SK-N-SH treated with all-trans-retinoic acid at 6 μM for 48 hours (cell line): ENCODE measurements at regions not wholly inside any gene's neighbourhood (a gene's known extent, or its start where the extent isn't known, plus 50 kb on each side); places are given as distances from the start of the nearest gene placed in this dataset.

Source experiments
- ATAC-seq: fragments of 200-7000 bp; cut with Tn5 transposase; 3 replicates; pipeline ENCODE4 v1.9.1; 2020; ENCODE audit warnings: mild to moderate bottlenecking, moderate library complexity
- BACH2 ChIP-seq: fragments of 250-450 bp; sonication (Bioruptor Pico); IDR thresholded peaks from 2 replicates; pipeline ENCODE4 v1.9.0; 2021; ENCODE audit warnings: mild to moderate bottlenecking, borderline replicate concordance
- CREB5 ChIP-seq: fragments of 250-450 bp; sonication (Bioruptor Pico); IDR thresholded peaks from 2 replicates; pipeline ENCODE4 v1.5.1; 2020; ENCODE audit warnings: low read depth, mild to moderate bottlenecking, moderate library complexity
- CSDC2 ChIP-seq: fragments of 250-450 bp; sonication (Bioruptor Pico); IDR thresholded peaks from 2 replicates; pipeline ENCODE4 v1.5.0; 2020; ENCODE audit warnings: mild to moderate bottlenecking, moderate library complexity
- CSRNP3 ChIP-seq: fragments of 250-450 bp; sonication (Bioruptor Pico); IDR thresholded peaks from 2 replicates; pipeline ENCODE4 v1.5.1; 2021; ENCODE audit warnings: mild to moderate bottlenecking, moderate library complexity
- GLIS3 ChIP-seq: fragments of 250-450 bp; sonication (Bioruptor Pico); IDR thresholded peaks from 2 replicates; pipeline ENCODE4 v1.5.0; 2020; ENCODE audit warnings: mild to moderate bottlenecking, moderate library complexity
- ISL1 ChIP-seq: fragments of 250-450 bp; sonication (Bioruptor Pico); IDR thresholded peaks from 2 replicates; pipeline ENCODE4 v2.1.2; 2022; ENCODE audit warnings: mild to moderate bottlenecking, moderate library complexity
- OSR1 ChIP-seq: fragments of 250-450 bp; sonication (Bioruptor Pico); IDR thresholded peaks from 2 replicates; pipeline ENCODE4 v1.8.0; 2022; ENCODE audit warnings: moderate library complexity, mild to moderate bottlenecking, inconsistent platforms
- PATZ1 ChIP-seq: fragments of 250-450 bp; sonication (Bioruptor Pico); IDR thresholded peaks from 2 replicates; pipeline ENCODE4 v1.8.0; 2020; ENCODE audit warnings: mild to moderate bottlenecking, moderate library complexity, borderline replicate concordance
- POU6F1 ChIP-seq: fragments of 250-450 bp; sonication (Bioruptor Pico); IDR thresholded peaks from 2 replicates; pipeline ENCODE4 v1.8.0; 2021; ENCODE audit warnings: low read depth, mild to moderate bottlenecking, moderate library complexity, borderline replicate concordance
- PPARA ChIP-seq: fragments of 250-450 bp; sonication (Bioruptor Pico); IDR thresholded peaks from 2 replicates; pipeline ENCODE4 v1.5.0; 2020; ENCODE audit warnings: mild to moderate bottlenecking, borderline replicate concordance
- RARB ChIP-seq: fragments of 250-450 bp; sonication (Bioruptor Pico); IDR thresholded peaks from 2 replicates; pipeline ENCODE4 v1.8.0; 2021; ENCODE audit warnings: mild to moderate bottlenecking, moderate library complexity
- TCF4 ChIP-seq: fragments of 250-450 bp; sonication (Bioruptor Pico); IDR thresholded peaks from 2 replicates; pipeline ENCODE4 v1.8.0; 2021; ENCODE audit warnings: mild to moderate bottlenecking, moderate library complexity, borderline replicate concordance
- TOX ChIP-seq: fragments of 250-450 bp; sonication (Bioruptor Pico); IDR thresholded peaks from 2 replicates; pipeline ENCODE4 v1.8.0; 2021; ENCODE audit warnings: mild to moderate bottlenecking, moderate library complexity, borderline replicate concordance
- ZC3H10 ChIP-seq: fragments of 250-450 bp; sonication (Bioruptor Pico); IDR thresholded peaks from 2 replicates; pipeline ENCODE4 v1.5.1; 2021; ENCODE audit warnings: mild to moderate bottlenecking, moderate library complexity
- ZFP3 ChIP-seq: fragments of 250-450 bp; sonication (Bioruptor Pico); IDR thresholded peaks from 2 replicates; pipeline ENCODE4 v1.5.0; 2020; ENCODE audit warnings: mild to moderate bottlenecking, moderate library complexity
- ZNF565 ChIP-seq: fragments of 450-650 bp; formaldehyde crosslinking; conservative IDR thresholded peaks from 2 replicates; pipeline ENCODE4 v1.5.0; 2020; ENCODE audit warnings: low read depth, mild to moderate bottlenecking, moderate library complexity
- ZNF70 ChIP-seq: fragments of 450-650 bp; formaldehyde crosslinking; IDR thresholded peaks from 2 replicates; pipeline ENCODE4 v1.5.0; 2020; ENCODE audit warnings: mild to moderate bottlenecking, moderate library complexity
- ZNF8 ChIP-seq: fragments of 450-650 bp; formaldehyde crosslinking; IDR thresholded peaks from 2 replicates; pipeline ENCODE4 v1.5.0; 2020; ENCODE audit warnings: mild to moderate bottlenecking, moderate library complexity
- TF ChIP-seq, protein P1 (sequence below): fragments of 250-450 bp; sonication (Bioruptor Pico); IDR thresholded peaks from 2 replicates; pipeline ENCODE4 v1.5.0; 2020; ENCODE audit warnings: mild to moderate bottlenecking, moderate library complexity

GRCh38 chr11:45056529-45056928, 89.9 kb upstream of the PRDM11 start:
- ATAC-seq: no peak
- no peak for TF ChIP-seq ZNF565 (CRISPR knock-in tag)
- TF ChIP-seq POU6F1: no peak
- no peak for TF ChIP-seq ISL1 (CRISPR knock-in tag)
- TF ChIP-seq ZNF70: no peak
- TF ChIP-seq TOX: no peak
- TF ChIP-seq ZC3H10 (CRISPR knock-in tag): no peak
- TF ChIP-seq ZNF8 (CRISPR knock-in tag): no peak
- no peak for TF ChIP-seq OSR1 (CRISPR knock-in tag)
- no peak for TF ChIP-seq TCF4 (CRISPR knock-in tag)
- TF ChIP-seq PATZ1 (CRISPR knock-in tag): no peak
- no peak for TF ChIP-seq CSDC2 (CRISPR knock-in tag)
- TF ChIP-seq, protein P1, sequence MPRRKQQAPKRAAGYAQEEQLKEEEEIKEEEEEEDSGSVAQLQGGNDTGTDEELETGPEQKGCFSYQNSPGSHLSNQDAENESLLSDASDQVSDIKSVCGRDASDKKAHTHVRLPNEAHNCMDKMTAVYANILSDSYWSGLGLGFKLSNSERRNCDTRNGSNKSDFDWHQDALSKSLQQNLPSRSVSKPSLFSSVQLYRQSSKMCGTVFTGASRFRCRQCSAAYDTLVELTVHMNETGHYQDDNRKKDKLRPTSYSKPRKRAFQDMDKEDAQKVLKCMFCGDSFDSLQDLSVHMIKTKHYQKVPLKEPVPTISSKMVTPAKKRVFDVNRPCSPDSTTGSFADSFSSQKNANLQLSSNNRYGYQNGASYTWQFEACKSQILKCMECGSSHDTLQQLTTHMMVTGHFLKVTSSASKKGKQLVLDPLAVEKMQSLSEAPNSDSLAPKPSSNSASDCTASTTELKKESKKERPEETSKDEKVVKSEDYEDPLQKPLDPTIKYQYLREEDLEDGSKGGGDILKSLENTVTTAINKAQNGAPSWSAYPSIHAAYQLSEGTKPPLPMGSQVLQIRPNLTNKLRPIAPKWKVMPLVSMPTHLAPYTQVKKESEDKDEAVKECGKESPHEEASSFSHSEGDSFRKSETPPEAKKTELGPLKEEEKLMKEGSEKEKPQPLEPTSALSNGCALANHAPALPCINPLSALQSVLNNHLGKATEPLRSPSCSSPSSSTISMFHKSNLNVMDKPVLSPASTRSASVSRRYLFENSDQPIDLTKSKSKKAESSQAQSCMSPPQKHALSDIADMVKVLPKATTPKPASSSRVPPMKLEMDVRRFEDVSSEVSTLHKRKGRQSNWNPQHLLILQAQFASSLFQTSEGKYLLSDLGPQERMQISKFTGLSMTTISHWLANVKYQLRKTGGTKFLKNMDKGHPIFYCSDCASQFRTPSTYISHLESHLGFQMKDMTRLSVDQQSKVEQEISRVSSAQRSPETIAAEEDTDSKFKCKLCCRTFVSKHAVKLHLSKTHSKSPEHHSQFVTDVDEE (CRISPR knock-in tag): no peak
- no peak for TF ChIP-seq PPARA
- no peak for TF ChIP-seq RARB (CRISPR knock-in tag)
- no peak for TF ChIP-seq ZFP3
- no peak for TF ChIP-seq GLIS3 (CRISPR knock-in tag)
- no peak for TF ChIP-seq BACH2 (CRISPR knock-in tag)
- no peak for TF ChIP-seq CREB5 (CRISPR knock-in tag)
- TF ChIP-seq CSRNP3 (CRISPR knock-in tag): no peak
- TF ChIP-seq, all 23 proteins: peak for 0

GRCh38 chr11:45057938-45058646, 88.3 kb upstream of the PRDM11 start:
- TF ChIP-seq ZNF8 (CRISPR knock-in tag) (no peak), PPARA (no peak), ZC3H10 (CRISPR knock-in tag) (no peak)
- no peak for ATAC-seq

DNA sequence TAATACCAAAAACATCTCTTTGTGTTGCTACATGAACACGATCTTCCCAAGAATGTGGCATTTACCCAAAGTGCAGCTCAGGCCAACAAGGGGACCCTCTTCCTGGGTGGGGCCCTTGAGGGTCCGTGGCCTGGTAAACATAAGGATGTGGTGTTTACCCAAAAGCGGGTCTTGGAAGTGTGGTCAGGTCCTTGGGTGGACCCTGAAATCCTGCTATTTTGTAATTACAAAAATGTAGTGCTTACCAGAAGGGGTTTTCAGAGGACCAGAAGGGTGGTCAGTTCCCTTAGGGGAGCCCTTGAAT, 87.8 kb upstream of the PRDM11 start:
- ATAC-seq: no peak
- no peak for TF ChIP-seq TCF4 (CRISPR knock-in tag)
- no peak for TF ChIP-seq TOX
- TF ChIP-seq ZC3H10 (CRISPR knock-in tag): no peak
- TF ChIP-seq ZNF565 (CRISPR knock-in tag): no peak
- no peak for TF ChIP-seq ZNF70
- no peak for TF ChIP-seq POU6F1
- TF ChIP-seq PATZ1 (CRISPR knock-in tag): no peak
- no peak for TF ChIP-seq ZNF8 (CRISPR knock-in tag)
- TF ChIP-seq BACH2 (CRISPR knock-in tag): no peak
- no peak for TF ChIP-seq ISL1 (CRISPR knock-in tag)
- TF ChIP-seq GLIS3 (CRISPR knock-in tag): no peak
